ENCODE measurements at regions not wholly inside any gene's neighbourhood (a gene's known extent, or its start where the extent isn't known, plus 50 kb on each side); places are given as distances from the start of the nearest gene placed in this dataset.

DNA sequence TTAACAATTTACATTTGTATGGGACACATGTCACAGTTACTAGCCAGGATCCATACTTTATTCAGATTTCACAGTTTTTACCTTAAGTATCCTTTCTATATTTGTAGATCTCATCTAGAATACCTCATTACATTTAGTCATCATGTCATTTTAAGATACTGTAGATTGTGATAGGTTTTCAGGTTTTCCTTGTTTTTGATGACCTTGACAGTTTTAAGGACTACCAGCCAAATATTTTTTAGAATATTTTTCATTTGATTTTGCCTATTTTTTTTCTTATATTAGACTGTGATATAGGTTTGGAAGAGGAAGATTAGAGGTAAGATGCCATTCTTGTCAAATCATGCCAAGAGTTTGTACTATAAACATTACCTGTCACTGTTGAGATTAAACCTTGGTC lies 460.3 kb downstream of the ANKRD7 start:
- TF ChIP-seq, protein P1, sequence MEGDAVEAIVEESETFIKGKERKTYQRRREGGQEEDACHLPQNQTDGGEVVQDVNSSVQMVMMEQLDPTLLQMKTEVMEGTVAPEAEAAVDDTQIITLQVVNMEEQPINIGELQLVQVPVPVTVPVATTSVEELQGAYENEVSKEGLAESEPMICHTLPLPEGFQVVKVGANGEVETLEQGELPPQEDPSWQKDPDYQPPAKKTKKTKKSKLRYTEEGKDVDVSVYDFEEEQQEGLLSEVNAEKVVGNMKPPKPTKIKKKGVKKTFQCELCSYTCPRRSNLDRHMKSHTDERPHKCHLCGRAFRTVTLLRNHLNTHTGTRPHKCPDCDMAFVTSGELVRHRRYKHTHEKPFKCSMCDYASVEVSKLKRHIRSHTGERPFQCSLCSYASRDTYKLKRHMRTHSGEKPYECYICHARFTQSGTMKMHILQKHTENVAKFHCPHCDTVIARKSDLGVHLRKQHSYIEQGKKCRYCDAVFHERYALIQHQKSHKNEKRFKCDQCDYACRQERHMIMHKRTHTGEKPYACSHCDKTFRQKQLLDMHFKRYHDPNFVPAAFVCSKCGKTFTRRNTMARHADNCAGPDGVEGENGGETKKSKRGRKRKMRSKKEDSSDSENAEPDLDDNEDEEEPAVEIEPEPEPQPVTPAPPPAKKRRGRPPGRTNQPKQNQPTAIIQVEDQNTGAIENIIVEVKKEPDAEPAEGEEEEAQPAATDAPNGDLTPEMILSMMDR (IDR thresholded peaks at IDR 0.05; ENCODE audit: low read depth, low read length), result no peak
- no peak for TF ChIP-seq EZH2phosphoT487 (IDR thresholded peaks at IDR 0.05; ENCODE audit: low read depth)

Measured in OCI-LY3 (cell line).